ENCODE measurements at regions not wholly inside any gene's neighbourhood (a gene's known extent, or its start where the extent isn't known, plus 50 kb on each side); places are given as distances from the start of the nearest gene placed in this dataset.

GRCh38 chr6:19715167-19715551, 122.0 kb upstream of the ID4 start:
- TF ChIP-seq CTCF (IDR thresholded peaks at IDR 0.05): no peak
- no peak for TF ChIP-seq ZFX (IDR thresholded peaks at IDR 0.05; ENCODE audit: borderline replicate concordance)
